Upper lobe of left lung (tissue), 6 donors: ENCODE measurements at regions not wholly inside any gene's neighbourhood (a gene's known extent, or its start where the extent isn't known, plus 50 kb on each side); places are given as distances from the start of the nearest gene placed in this dataset.

Source experiments
- ATAC-seq, 2 donors: fragments of 200-7000 bp; cut with Tn5 transposase; one replicate each; pipeline ENCODE4 v1.9.1; 2022; ENCODE audit warnings: mild to moderate bottlenecking in 2 of 2, moderate library complexity in 2 of 2; ENCODE audit not compliant: low FRiP score in 2 of 2
- DNase-seq, 2 donors: peaks; one replicate each; pipeline ENCODE4 v3.0.0-alpha.2; 2019 to 2020
- H3K27ac ChIP-seq, 4 donors: fragments of 200-600 bp; sonication (generic); one replicate each; pipeline ENCODE4 v1.5.1; 2016 to 2019
- H3K27me3 ChIP-seq, 4 donors: fragments of 200-600 bp; sonication (generic); one replicate each; pipeline ENCODE4 v1.5.1; 2017 to 2019
- H3K36me3 ChIP-seq, 4 donors: fragments of 200-600 bp; sonication (generic); one replicate each; pipeline ENCODE4 v1.5.1; 2016 to 2019
- H3K4me1 ChIP-seq, 4 donors: fragments of 200-600 bp; sonication (generic); one replicate each; pipeline ENCODE4 v1.5.1; 2018 to 2019
- H3K4me3 ChIP-seq, 4 donors: fragments of 200-600 bp; sonication (generic); one replicate each; pipeline ENCODE4 v1.5.1; 2017 to 2019; ENCODE audit warnings: mild to moderate bottlenecking in 2 of 4, moderate library complexity in 1 of 4
- H3K9me3 ChIP-seq, 4 donors: fragments of 200-600 bp; sonication (generic); one replicate each; pipeline ENCODE4 v1.5.1; 2018 to 2019
- EP300 ChIP-seq, 4 donors: sonication (generic); formaldehyde crosslinking; IDR thresholded peaks; one replicate each; pipeline ENCODE4 v1.5.1; 2017; ENCODE audit warnings: antibody characterized with exemption in 4 of 4, control low read depth in 2 of 4
- POLR2A ChIP-seq, 4 donors: fragments of 450-650 bp; IDR thresholded peaks; one replicate each; pipeline ENCODE4 v1.5.1; 2016 to 2017; ENCODE audit warnings: antibody characterized with exemption in 4 of 4, mild to moderate bottlenecking in 2 of 4
- POLR2AphosphoS5 ChIP-seq, 2 donors: sonication (generic); formaldehyde crosslinking; IDR thresholded peaks; one replicate each; pipeline ENCODE4 v1.5.1; 2017; ENCODE audit warnings: antibody characterized with exemption in 2 of 2
- WGBS, 2 donors: methylation state at CpG; one replicate each; pipeline ENCODE4 v1.1.5; 2017 to 2018; 5-methylcytosine and 5-hydroxymethylcytosine counted together
- TF ChIP-seq, protein P1 (sequence below), 6 experiments: fragments of 450-650 bp in 4 of 6; fragments of 200-600 bp in 2 of 6; sonication (generic) in 2 of 6; IDR thresholded peaks; one replicate each; pipeline ENCODE4 v1.5.1; 2016 to 2019; ENCODE audit warnings: antibody characterized with exemption in 6 of 6
- donor health status: DM: no; HTN: no; CAD: no; lungs with moderate emphysema.
- donor health status: DM: no; HTN: yes; CAD: no; lungs with severe emphysema.

GRCh38 chr13:44046428-44046827 lies 166.7 kb downstream of the LACC1 start:
- Histone ChIP-seq H3K27me3 (no peaks in the 10 kb centered on the region), H3K4me3 (no peak overlapping the region), H3K9me3 (no peaks in the 10 kb centered on the region), H3K36me3 (no peaks in the 10 kb centered on the region), H3K4me1 (peaks cover 0 to 8% (median 0%) of the 10 kb centered on the region in 4 donors), H3K27ac (no peak overlapping the region)
- WGBS, 2 donors = 68 to 85% methylated on average over 5 of the region's 5 CpGs
- ATAC-seq = no peak
- no peak for DNase-seq
- TF ChIP-seq, protein P1, sequence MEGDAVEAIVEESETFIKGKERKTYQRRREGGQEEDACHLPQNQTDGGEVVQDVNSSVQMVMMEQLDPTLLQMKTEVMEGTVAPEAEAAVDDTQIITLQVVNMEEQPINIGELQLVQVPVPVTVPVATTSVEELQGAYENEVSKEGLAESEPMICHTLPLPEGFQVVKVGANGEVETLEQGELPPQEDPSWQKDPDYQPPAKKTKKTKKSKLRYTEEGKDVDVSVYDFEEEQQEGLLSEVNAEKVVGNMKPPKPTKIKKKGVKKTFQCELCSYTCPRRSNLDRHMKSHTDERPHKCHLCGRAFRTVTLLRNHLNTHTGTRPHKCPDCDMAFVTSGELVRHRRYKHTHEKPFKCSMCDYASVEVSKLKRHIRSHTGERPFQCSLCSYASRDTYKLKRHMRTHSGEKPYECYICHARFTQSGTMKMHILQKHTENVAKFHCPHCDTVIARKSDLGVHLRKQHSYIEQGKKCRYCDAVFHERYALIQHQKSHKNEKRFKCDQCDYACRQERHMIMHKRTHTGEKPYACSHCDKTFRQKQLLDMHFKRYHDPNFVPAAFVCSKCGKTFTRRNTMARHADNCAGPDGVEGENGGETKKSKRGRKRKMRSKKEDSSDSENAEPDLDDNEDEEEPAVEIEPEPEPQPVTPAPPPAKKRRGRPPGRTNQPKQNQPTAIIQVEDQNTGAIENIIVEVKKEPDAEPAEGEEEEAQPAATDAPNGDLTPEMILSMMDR (IDR thresholded peaks at IDR 0.05) = no peak
- no peak for TF ChIP-seq EP300 (IDR thresholded peaks at IDR 0.05)

DNA sequence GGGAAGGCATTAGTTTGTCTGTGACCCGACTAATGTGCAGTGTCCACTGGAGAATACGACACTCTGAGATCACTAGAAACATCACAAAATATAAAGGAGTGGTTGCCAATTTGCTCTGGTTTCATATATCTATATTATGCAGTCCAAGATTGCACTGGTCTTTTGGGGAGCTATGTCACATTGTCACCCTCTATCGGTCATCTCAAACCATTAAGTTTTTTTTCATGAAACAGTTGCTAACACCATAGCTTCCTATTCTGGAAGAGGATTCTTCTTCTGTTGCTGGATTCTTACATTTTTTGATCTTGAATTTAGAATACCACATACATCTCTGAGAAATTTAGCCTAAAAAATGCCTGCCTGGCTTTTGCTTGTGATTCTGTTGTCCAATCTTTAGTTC lies 168.6 kb downstream of the LACC1 start:
- DNase-seq (no peak), ATAC-seq (no peak)
- TF ChIP-seq, protein P1 (IDR thresholded peaks at IDR 0.05) = peak in 1 of 6 experiments; percentile 10
- no peak for TF ChIP-seq EP300 (IDR thresholded peaks at IDR 0.05)
- no peak overlapping the region for H3K27ac ChIP-seq
- no peaks in the 10 kb centered on the region for H3K27me3 ChIP-seq
- no peaks in the 10 kb centered on the region for H3K36me3 ChIP-seq
- H3K4me1 ChIP-seq = peaks cover 0 to 21% (median 5%) of the 10 kb centered on the region in 4 donors
- H3K9me3 ChIP-seq = no peaks in the 10 kb centered on the region
- WGBS, 2 donors = 86 to 93% methylated on average over 3 of the region's 3 CpGs
- H3K4me3 ChIP-seq = no peak overlapping the region

GRCh38 chr13:44049081-44049945 lies 169.6 kb downstream of the LACC1 start:
- Histone ChIP-seq H3K36me3 (no peaks in the 10 kb centered on the region), H3K4me1 (peaks cover 0 to 26% (median 10%) of the 10 kb centered on the region in 4 donors), H3K27ac (no peak overlapping the region), H3K4me3 (no peak overlapping the region), H3K27me3 (no peaks in the 10 kb centered on the region), H3K9me3 (no peaks in the 10 kb centered on the region)
- no peak for ATAC-seq
- DNase-seq = no peak
- WGBS, 2 donors = 47 to 56% methylated on average over 3 of the region's 3 CpGs
- TF ChIP-seq POLR2AphosphoS5 (IDR thresholded peaks at IDR 0.05) (no peak), EP300 (IDR thresholded peaks at IDR 0.05) (no peak), POLR2A (IDR thresholded peaks at IDR 0.05) (no peak)
- TF ChIP-seq, protein P1 (IDR thresholded peaks at IDR 0.05) = no peak

- Histone ChIP-seq H3K4me3 (no peak overlapping the region), H3K27me3 (no peaks in the 10 kb centered on the region), H3K4me1 (peaks cover 0 to 26% (median 13%) of the 10 kb centered on the region in 4 donors), H3K27ac (no peak overlapping the region), H3K9me3 (no peaks in the 10 kb centered on the region), H3K36me3 (no peaks in the 10 kb centered on the region)
- TF ChIP-seq POLR2A (IDR thresholded peaks at IDR 0.05) (no peak), EP300 (IDR thresholded peaks at IDR 0.05) (no peak)
- TF ChIP-seq, protein P1 (IDR thresholded peaks at IDR 0.05) = peak; percentile 10 to 72 (median 58)
- ATAC-seq = peak in 1 of 2 donors; percentile 59
- DNase-seq = no peak
- 24 to 28% methylated on average over 3 of the region's 3 CpGs for WGBS, 2 donors
Measured at GRCh38 chr13:44050450-44051063, 170.9 kb downstream of the LACC1 start.
